Activated naive CD8-positive, alpha-beta T cell treated with anti-CD3 and anti-CD28 coated beads for 36 hours (primary cell): ENCODE measurements at regions not wholly inside any gene's neighbourhood (a gene's known extent, or its start where the extent isn't known, plus 50 kb on each side); places are given as distances from the start of the nearest gene placed in this dataset.

Experiments used
- DNase-seq: peaks from one replicate; pipeline ENCODE4 v3.0.0; 2021
- H3K27ac Mint-ChIP-seq: one replicate; pipeline ENCODE4 v1.8.0; 2022; ENCODE audit warnings: mild to moderate bottlenecking, moderate library complexity, mixed read lengths
- H3K27me3 Mint-ChIP-seq: one replicate; pipeline ENCODE4 v1.8.0; 2022; ENCODE audit warnings: mild to moderate bottlenecking, mixed read lengths
- H3K36me3 Mint-ChIP-seq: one replicate; pipeline ENCODE4 v1.8.0; 2021; ENCODE audit warnings: mild to moderate bottlenecking, mixed read lengths
- H3K4me1 Mint-ChIP-seq: one replicate; pipeline ENCODE4 v1.8.0; 2021; ENCODE audit warnings: mixed read lengths
- H3K4me3 Mint-ChIP-seq: one replicate; pipeline ENCODE4 v1.8.0; 2022; ENCODE audit warnings: mild to moderate bottlenecking, moderate library complexity, mixed read lengths
- H3K9me3 Mint-ChIP-seq: one replicate; pipeline ENCODE4 v1.8.0; 2022; ENCODE audit warnings: mixed read lengths

- no peak for DNase-seq
- Mint-ChIP-seq H3K27ac (no peak overlapping the region), H3K27me3 (no peaks in the 10 kb centered on the region), H3K9me3 (peaks cover 8% of the 10 kb centered on the region), H3K4me3 (no peak overlapping the region), H3K36me3 (no peaks in the 10 kb centered on the region), H3K4me1 (no peaks in the 10 kb centered on the region)
These were observed 2850.4 kb upstream of the PCDH20 start for GRCh38 chr13:64266024-64266423.

- no peak overlapping the region for H3K27ac Mint-ChIP-seq
- H3K4me1 Mint-ChIP-seq: no peaks in the 10 kb centered on the region
- no peaks in the 10 kb centered on the region for H3K36me3 Mint-ChIP-seq
- peaks cover 10% of the 10 kb centered on the region for H3K9me3 Mint-ChIP-seq
- H3K4me3 Mint-ChIP-seq: no peak overlapping the region
- no peaks in the 10 kb centered on the region for H3K27me3 Mint-ChIP-seq
- no peak for DNase-seq
These were observed 2847.6 kb upstream of the PCDH20 start for GRCh38 chr13:64263285-64263684.

GRCh38 chr13:64256751-64257150 lies 2841.1 kb upstream of the PCDH20 start:
- no peak overlapping the region for H3K27ac Mint-ChIP-seq
- no peaks in the 10 kb centered on the region for H3K4me1 Mint-ChIP-seq
- DNase-seq: no peak
- H3K4me3 Mint-ChIP-seq: no peak overlapping the region
- H3K9me3 Mint-ChIP-seq: peaks cover 4% of the 10 kb centered on the region
- no peaks in the 10 kb centered on the region for H3K27me3 Mint-ChIP-seq
- no peaks in the 10 kb centered on the region for H3K36me3 Mint-ChIP-seq

GRCh38 chr13:64255988-64256387 lies 2840.3 kb upstream of the PCDH20 start:
- H3K27me3 Mint-ChIP-seq: no peaks in the 10 kb centered on the region
- H3K4me3 Mint-ChIP-seq: no peak overlapping the region
- H3K27ac Mint-ChIP-seq: no peak overlapping the region
- H3K36me3 Mint-ChIP-seq: no peaks in the 10 kb centered on the region
- H3K9me3 Mint-ChIP-seq: peaks cover 4% of the 10 kb centered on the region
- no peak for DNase-seq
- H3K4me1 Mint-ChIP-seq: no peaks in the 10 kb centered on the region

- H3K27me3 Mint-ChIP-seq: no peaks in the 10 kb centered on the region
- peaks cover 4% of the 10 kb centered on the region for H3K9me3 Mint-ChIP-seq
- no peak overlapping the region for H3K27ac Mint-ChIP-seq
- no peak for DNase-seq
- no peaks in the 10 kb centered on the region for H3K4me1 Mint-ChIP-seq
- H3K36me3 Mint-ChIP-seq: no peaks in the 10 kb centered on the region
- H3K4me3 Mint-ChIP-seq: no peak overlapping the region
These were observed 2832.9 kb upstream of the PCDH20 start for GRCh38 chr13:64248371-64249065.

- H3K4me3 Mint-ChIP-seq: no peak overlapping the region
- no peak overlapping the region for H3K27ac Mint-ChIP-seq
- no peaks in the 10 kb centered on the region for H3K36me3 Mint-ChIP-seq
- H3K4me1 Mint-ChIP-seq: no peaks in the 10 kb centered on the region
- peaks cover 5% of the 10 kb centered on the region for H3K9me3 Mint-ChIP-seq
- DNase-seq: no peak
- no peaks in the 10 kb centered on the region for H3K27me3 Mint-ChIP-seq
These were observed 2823.7 kb upstream of the PCDH20 start for GRCh38 chr13:64239372-64239771.

- no peak overlapping the region for H3K27ac Mint-ChIP-seq
- peaks cover 4% of the 10 kb centered on the region for H3K9me3 Mint-ChIP-seq
- H3K27me3 Mint-ChIP-seq: no peaks in the 10 kb centered on the region
- H3K36me3 Mint-ChIP-seq: no peaks in the 10 kb centered on the region
- no peak overlapping the region for H3K4me3 Mint-ChIP-seq
- DNase-seq: no peak
- H3K4me1 Mint-ChIP-seq: no peaks in the 10 kb centered on the region
These were observed 2818.6 kb upstream of the PCDH20 start for GRCh38 chr13:64234255-64234654.

- Mint-ChIP-seq H3K9me3 (peaks cover 2% of the 10 kb centered on the region), H3K4me1 (no peaks in the 10 kb centered on the region), H3K4me3 (no peak overlapping the region), H3K27me3 (no peaks in the 10 kb centered on the region), H3K36me3 (no peaks in the 10 kb centered on the region), H3K27ac (no peak overlapping the region)
- no peak for DNase-seq
These were observed 2807.4 kb upstream of the PCDH20 start for GRCh38 chr13:64223016-64223415.

GRCh38 chr13:64206430-64207225 lies 2791.0 kb upstream of the PCDH20 start:
- H3K36me3 Mint-ChIP-seq: no peaks in the 10 kb centered on the region
- no peak overlapping the region for H3K27ac Mint-ChIP-seq
- H3K4me1 Mint-ChIP-seq: no peaks in the 10 kb centered on the region
- no peak for DNase-seq
- H3K9me3 Mint-ChIP-seq: peaks cover 5% of the 10 kb centered on the region
- H3K4me3 Mint-ChIP-seq: no peak overlapping the region
- no peaks in the 10 kb centered on the region for H3K27me3 Mint-ChIP-seq

GRCh38 chr13:64202517-64202916 lies 2786.9 kb upstream of the PCDH20 start:
- Mint-ChIP-seq H3K4me3 (no peak overlapping the region), H3K36me3 (no peaks in the 10 kb centered on the region)

GRCh38 chr13:64197232-64197631 lies 2781.6 kb upstream of the PCDH20 start:
- H3K4me3 Mint-ChIP-seq: no peak overlapping the region
- H3K36me3 Mint-ChIP-seq: no peaks in the 10 kb centered on the region
- H3K27me3 Mint-ChIP-seq: no peaks in the 10 kb centered on the region
- no peaks in the 10 kb centered on the region for H3K9me3 Mint-ChIP-seq
- no peaks in the 10 kb centered on the region for H3K4me1 Mint-ChIP-seq
- no peak for DNase-seq
- no peak overlapping the region for H3K27ac Mint-ChIP-seq

More at GRCh38 chr13:64202517-64202916, 2786.9 kb upstream of the PCDH20 start:
- no peaks in the 10 kb centered on the region for H3K9me3 Mint-ChIP-seq
- H3K4me1 Mint-ChIP-seq: no peaks in the 10 kb centered on the region
- no peak overlapping the region for H3K27ac Mint-ChIP-seq
- DNase-seq: no peak
- H3K27me3 Mint-ChIP-seq: no peaks in the 10 kb centered on the region

- no peak overlapping the region for H3K27ac Mint-ChIP-seq
- no peak for DNase-seq
These were observed 2771.0 kb upstream of the PCDH20 start for GRCh38 chr13:64186503-64187250.

GRCh38 chr13:64186071-64186470 lies 2770.4 kb upstream of the PCDH20 start:
- no peaks in the 10 kb centered on the region for H3K27me3 Mint-ChIP-seq
- peaks cover 8% of the 10 kb centered on the region for H3K9me3 Mint-ChIP-seq
- no peak overlapping the region for H3K27ac Mint-ChIP-seq
- no peaks in the 10 kb centered on the region for H3K36me3 Mint-ChIP-seq
- no peak overlapping the region for H3K4me3 Mint-ChIP-seq
- H3K4me1 Mint-ChIP-seq: no peaks in the 10 kb centered on the region
- DNase-seq: no peak

More at GRCh38 chr13:64186503-64187250, 2771.0 kb upstream of the PCDH20 start:
- H3K4me1 Mint-ChIP-seq: no peaks in the 10 kb centered on the region
- no peaks in the 10 kb centered on the region for H3K27me3 Mint-ChIP-seq
- peaks cover 8% of the 10 kb centered on the region for H3K9me3 Mint-ChIP-seq
- H3K36me3 Mint-ChIP-seq: no peaks in the 10 kb centered on the region
- H3K4me3 Mint-ChIP-seq: no peak overlapping the region

GRCh38 chr13:64180756-64181155 lies 2765.1 kb upstream of the PCDH20 start:
- Mint-ChIP-seq H3K36me3 (no peaks in the 10 kb centered on the region), H3K9me3 (peaks cover 7% of the 10 kb centered on the region), H3K27me3 (no peaks in the 10 kb centered on the region), H3K4me3 (no peak overlapping the region), H3K27ac (no peak overlapping the region), H3K4me1 (no peaks in the 10 kb centered on the region)
- DNase-seq: no peak

GRCh38 chr13:64165826-64166225 lies 2750.2 kb upstream of the PCDH20 start:
- Mint-ChIP-seq H3K27me3 (no peaks in the 10 kb centered on the region), H3K27ac (no peak overlapping the region), H3K9me3 (peaks cover 1% of the 10 kb centered on the region), H3K4me3 (no peak overlapping the region), H3K36me3 (no peaks in the 10 kb centered on the region), H3K4me1 (no peaks in the 10 kb centered on the region)
- DNase-seq: no peak
